Neural cell (in vitro differentiated cells): ENCODE measurements at regions not wholly inside any gene's neighbourhood (a gene's known extent, or its start where the extent isn't known, plus 50 kb on each side); places are given as distances from the start of the nearest gene placed in this dataset.

Source experiments
- CTCF ChIP-seq: fragments of 450-650 bp; IDR thresholded peaks from 2 replicates; pipeline ENCODE4 v1.5.1; 2014; ENCODE audit warnings: antibody characterized with exemption, mild to moderate bottlenecking, moderate library complexity; ENCODE audit not compliant: poor library complexity, severe bottlenecking
- EZH2 ChIP-seq: fragments of 200-600, 300-800 bp; shearing (Covaris generic), sonication (generic); IDR thresholded peaks from 2 replicates; pipeline ENCODE4 v1.6.1; 2014; ENCODE audit warnings: antibody characterized with exemption, low read length, borderline replicate concordance, mild to moderate bottlenecking; ENCODE audit not compliant: insufficient read depth, poor library complexity, severe bottlenecking
- MXI1 ChIP-seq: fragments of 450-650 bp; conservative IDR thresholded peaks from 2 replicates; pipeline ENCODE4 v1.6.1; 2014; ENCODE audit warnings: antibody characterized with exemption, mild to moderate bottlenecking; ENCODE audit not compliant: poor library complexity, severe bottlenecking
- POLR2AphosphoS5 ChIP-seq: IDR thresholded peaks from 2 replicates; pipeline ENCODE4 v1.6.1; 2012
- RAD21 ChIP-seq: fragments of 450-650 bp; conservative IDR thresholded peaks from 2 replicates; pipeline ENCODE4 v1.6.1; 2014; ENCODE audit warnings: antibody characterized with exemption, mild to moderate bottlenecking, moderate library complexity
- REST ChIP-seq: IDR thresholded peaks from 2 replicates; pipeline ENCODE4 v1.6.1; 2012; ENCODE audit warnings: borderline replicate concordance
- SMC3 ChIP-seq: fragments of 450-650 bp; conservative IDR thresholded peaks from 2 replicates; pipeline ENCODE4 v1.6.1; 2014; ENCODE audit warnings: antibody characterized with exemption, mild to moderate bottlenecking, moderate library complexity; ENCODE audit not compliant: poor library complexity

GRCh38 chr12:19627719-19628118, 188.4 kb downstream of the AEBP2 start:
- no peak for TF ChIP-seq CTCF
- no peak for TF ChIP-seq POLR2AphosphoS5
- TF ChIP-seq EZH2 = no peak
- no peak for TF ChIP-seq REST
- no peak for TF ChIP-seq SMC3
- no peak for TF ChIP-seq MXI1
- TF ChIP-seq RAD21 = no peak
